T-helper 1 cell (primary cell): ENCODE measurements at regions not wholly inside any gene's neighbourhood (a gene's known extent, or its start where the extent isn't known, plus 50 kb on each side); places are given as distances from the start of the nearest gene placed in this dataset.
"Not testable (repeated sequence)": the region's sequence is repeated elsewhere in the genome, so short reads cannot be mapped to it uniquely, and the experiment has no call there.

Experiments
- DNase-seq, 5 donors: peaks; one replicate each; pipeline ENCODE4 v3.0.0-alpha.2; 2012 to 2020

DNA sequence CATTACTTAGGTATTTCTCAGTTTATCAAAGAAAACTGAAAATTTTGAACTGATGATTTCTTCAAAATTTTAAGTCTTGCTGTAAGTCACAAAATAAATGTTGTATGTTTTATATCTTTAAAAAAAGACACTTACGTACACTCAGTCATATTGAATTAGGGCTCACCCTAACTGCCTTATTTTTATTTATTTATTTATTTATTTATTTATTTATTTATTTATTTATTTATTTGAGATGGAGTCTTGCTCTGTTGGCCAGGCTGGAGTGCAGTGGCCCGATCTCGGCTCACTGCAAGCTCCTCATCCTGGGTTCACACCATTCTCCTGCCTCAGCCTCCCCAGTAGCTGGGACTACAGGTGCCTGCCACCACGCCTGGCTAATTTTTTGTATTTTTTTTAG, 881.9 kb downstream of the TTLL7 start:
- DNase-seq = not testable (repeated sequence)

DNA sequence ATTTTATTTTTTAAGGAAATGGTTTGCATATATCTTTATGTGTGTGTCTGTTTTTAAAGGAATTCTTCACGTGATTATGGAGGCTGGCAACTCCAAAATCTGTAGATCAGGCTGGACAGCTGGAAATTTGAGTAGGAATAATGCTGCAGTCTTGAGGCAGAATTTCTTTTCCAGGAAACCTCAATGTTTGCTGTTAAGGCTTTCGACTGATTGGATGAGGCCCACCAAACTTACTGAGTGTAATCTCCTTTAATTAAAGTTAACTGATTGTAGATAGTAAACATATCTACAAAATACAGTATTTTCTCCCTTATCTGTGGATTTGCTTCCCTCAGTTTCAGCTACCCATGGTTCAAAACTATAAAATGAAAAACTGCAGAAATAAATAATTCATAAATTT, 883.1 kb downstream of the TTLL7 start:
- no peak for DNase-seq

DNA sequence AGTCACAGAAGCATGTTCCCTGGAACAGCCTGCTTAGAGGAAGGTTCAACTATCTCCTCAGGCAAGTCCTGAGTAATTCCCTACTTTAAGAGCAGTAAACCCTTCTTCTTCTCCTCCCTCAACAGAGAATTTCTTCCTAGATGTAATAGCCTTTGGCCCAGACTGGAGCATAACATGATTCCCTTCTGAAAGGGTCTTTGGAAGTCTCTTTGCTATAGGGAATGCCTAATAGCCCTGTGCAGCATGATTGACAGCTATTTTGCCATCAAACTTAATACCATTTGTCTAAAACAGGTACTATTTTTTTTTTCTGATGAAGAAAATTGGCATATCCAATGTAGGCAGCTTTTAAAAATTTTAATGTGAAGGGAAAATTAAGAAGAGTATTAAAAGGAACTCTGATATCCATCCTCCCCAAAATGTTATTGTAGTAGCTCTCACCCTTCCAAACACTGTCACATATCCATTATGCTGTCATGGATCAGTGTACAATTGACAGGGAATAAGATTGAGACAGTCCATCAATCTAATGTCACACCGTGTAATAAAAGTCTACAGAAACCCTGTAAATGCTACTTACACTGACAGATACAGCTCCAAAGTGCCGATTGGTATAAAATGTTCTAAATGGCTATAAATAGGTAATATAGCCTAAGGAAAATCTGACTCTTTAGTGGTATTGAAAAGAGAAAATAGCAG, 884.6 kb downstream of the TTLL7 start:
- no peak for DNase-seq

DNA sequence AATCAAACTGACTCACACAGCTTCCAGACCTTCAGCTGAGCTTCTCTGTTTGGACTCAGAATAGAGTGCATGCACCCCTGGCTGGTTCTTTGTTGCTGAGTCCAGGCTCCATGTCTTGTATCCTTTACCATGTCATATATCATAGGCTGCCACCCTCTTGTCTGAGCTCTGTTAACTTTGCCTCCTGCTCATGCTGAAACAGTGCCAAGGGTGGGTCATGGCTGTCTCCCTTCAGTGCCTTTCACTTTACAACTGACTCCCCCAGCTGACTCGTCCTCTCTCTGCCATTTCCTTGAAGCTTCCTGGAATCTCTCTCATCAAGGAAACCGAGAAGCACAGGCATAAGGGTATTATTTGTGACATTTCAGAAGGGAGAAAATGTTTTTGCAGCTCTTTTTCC, 885.3 kb downstream of the TTLL7 start:
- no peak for DNase-seq

DNA sequence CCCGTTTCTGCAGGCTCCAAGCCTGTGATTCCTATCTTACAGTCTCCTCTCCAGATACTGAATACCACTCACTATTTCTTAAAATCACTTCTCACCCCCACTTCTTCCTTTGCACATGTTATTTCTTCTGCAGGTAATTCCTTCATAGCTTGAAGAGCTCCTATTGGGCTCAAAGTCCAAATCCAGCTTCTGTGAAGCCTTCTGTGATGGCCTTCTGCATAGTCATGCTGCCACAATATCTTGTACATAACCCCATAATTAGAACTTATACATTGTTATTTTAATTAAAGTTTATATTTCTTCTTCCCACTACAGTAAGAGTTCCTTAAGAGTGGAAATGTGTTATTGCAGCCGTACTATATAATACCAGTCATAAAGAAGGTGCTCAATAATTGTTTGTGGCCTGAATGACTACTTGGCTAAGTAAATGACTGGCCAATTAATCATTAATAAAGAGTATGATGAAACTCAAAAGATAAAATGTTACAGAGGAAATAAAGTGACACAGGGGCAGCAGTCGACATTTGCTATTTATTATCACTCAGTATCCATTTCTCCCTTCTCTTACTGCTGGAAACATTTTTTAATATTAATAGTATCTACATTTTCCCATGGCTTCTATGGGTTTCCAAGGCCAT, 886.6 kb downstream of the TTLL7 start:
- DNase-seq = no peak

DNA sequence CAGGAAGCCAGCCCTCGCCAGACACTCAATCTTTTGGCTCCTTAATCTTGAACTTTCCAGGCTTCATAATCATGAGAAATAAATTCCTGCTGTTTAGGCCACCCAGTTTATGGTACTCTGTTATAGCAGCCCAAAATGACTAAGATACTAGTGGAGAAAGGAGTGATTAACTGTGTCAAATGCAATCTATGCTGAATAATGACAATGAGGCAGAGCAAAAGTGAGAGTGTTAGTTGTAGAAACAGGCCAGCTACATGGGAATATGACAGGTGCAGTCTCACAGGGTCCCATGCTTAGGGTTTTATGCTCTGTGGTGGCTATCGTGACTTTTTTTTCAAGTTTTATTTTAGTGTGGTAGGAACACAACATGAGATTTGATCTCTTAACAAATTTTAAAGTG, 888.8 kb downstream of the TTLL7 start:
- DNase-seq = no peak

DNA sequence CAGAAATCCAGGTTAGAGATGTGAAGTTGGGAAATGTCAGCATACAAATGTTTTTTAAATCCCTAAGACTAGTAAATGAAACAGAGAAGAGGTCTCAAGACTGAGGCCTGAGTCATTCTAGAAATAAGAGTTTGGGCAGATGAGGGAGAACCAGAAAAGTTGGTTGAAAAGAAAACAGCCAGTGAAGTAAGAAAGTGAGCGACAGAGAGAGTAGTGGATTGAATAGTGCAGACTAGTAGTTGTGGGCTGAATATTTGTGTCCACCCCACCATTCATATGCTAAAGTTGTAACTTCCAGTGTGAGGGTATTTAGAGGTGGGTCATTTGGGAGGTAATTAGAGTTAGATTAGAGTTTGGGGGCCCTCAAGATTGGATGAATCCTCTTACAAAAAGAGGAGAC, 889.2 kb downstream of the TTLL7 start:
- DNase-seq = no peak

DNA sequence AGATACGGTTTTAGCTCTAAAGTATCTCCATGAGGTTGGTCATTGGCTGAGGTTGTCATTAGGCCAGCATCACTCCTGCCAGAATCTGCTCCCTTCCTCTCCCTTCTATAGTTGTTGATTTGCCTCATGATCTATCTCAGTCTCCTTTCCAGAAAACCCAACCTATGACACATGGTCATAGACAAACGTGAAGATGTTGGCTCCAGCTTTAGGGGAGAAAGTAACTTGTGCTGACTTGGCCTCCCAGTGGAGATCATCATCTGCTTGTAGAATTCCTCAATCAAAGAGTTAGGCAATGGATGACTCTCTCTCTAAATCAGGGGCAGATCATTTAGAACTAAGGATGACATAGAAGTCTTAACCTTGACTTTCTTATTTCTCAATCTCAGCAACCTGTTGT, 894.4 kb downstream of the TTLL7 start:
- no peak for DNase-seq

DNA sequence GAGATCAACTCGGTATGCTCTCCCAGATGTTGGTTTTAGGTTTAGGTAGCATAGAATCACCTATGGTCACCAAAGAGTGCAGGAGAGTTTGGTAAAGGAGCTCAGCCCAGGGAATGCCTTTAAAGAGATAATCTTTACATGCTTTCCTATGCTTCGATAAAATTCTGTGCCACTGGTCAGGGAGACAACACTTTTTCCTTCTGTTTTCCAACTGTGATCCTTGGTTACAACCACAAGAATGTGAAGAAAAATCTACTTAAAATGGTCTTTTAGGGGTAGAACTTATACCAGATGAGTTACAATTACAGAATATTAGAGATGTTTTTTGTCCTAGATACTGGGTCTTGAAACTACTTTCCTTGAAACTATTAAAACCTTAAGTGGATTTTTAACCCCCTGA, 895.6 kb downstream of the TTLL7 start:
- DNase-seq = no peak

DNA sequence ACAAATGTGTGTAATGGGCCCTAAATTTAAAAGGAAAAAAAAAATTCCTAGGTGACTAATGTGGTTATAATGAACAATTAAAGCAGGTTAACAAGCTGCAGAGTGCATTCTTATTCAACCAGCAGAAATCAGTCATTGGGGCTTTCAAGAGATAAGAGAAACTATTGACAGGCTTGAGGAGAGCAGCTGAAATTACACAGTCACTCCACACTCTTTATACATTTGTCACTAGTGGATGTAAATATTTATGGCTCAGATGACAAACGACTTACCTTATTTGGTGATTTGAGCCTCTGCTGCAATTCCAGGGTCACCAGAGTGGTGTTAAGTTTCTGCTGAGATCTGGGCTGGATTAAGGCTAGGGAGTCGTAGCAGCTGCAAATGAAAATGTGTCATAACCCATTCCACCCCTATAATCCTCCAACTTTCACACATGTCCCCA, 896.3 kb downstream of the TTLL7 start:
- no peak for DNase-seq

DNA sequence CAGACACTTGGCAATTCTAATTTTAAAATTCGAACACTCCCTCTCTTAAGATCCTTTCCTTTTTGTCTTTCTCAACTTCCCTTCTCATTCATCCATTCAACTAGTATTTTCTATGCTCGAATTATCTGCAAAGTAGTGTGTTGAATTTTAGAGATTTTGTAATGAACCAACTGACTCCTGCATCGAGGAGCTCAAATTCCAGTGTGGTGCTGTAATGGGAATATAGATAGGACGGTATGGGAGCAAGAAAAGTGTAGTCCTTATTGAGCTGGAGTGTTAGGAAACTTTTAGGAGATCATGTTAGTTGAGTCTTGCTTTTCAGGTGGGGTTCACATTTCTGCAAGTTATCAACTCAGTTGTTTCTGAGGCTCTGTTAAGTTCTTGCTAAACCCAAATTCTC, 897.5 kb downstream of the TTLL7 start:
- no peak for DNase-seq

DNA sequence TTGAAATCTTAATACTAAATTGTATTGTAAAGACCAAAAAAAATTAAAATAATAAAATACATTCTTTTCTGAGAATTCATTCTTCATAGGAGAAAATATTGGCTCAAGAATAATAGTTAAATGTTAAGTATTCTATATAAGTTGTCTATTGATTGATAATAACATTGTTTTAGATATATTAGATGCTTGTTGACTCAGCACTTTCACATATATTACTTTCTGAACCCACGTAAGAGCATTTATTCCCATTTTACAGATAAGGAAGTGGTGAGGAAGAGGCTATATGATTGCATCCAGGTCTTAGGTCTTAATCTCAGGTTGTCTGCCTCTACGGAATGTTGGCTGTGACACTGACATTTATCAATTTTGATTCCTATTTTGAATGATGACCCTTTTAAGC, 898.8 kb downstream of the TTLL7 start:
- no peak for DNase-seq

DNA sequence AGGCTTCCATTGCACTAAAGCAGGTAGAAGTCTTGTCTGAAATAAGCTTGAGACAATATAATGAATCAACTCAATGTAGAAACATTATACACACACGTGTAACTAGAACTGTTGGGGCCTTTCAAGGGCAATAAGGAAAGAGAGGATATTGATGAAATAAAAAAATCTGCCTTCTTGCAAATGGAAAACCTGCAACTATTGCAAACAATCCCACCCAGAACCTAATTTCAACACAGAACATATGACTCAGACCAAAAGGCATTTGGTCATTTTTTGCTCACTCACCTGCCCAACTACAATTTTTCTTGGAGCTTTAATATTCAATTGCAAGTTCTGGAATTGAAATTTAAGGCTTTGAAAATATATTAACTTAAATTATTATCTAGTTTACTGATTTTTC, 900.1 kb downstream of the TTLL7 start:
- DNase-seq = no peak

DNA sequence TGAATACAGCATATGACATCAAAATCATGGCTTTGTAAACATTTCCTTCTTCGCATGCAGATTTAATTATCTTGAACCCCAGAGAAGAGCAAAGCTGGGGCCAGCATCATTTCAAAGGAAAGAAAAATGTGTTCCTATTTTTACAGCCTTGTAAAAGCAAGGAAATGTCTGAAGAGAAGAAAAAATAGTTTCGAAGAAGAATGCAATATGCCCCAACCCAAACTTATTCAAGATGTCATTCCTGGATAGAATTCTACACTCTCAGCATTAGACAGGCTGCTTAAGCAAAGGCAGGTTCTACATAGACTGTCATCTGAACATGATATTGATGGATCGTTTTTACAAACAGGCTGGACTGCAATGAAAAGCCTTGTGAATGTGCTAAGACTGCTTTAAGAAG, 900.8 kb downstream of the TTLL7 start:
- DNase-seq = no peak

DNA sequence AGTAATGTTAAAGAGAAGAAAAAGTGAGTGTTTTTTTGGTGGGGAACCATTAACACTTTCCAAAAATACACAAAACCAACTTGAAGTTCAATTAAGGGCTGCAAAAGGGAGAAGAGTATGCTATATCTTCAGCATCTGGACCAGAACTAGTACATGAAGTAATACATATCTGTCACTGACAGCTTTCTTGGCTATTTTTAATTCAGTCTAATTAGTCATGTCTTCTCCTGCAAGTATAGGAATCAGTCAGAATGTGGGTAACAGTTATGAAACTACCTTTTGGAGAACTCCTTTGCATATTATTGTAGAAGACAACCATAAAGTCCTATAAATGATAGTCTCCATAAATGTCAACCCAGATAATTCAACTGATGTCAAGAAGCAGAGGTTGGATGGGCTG, 901.2 kb downstream of the TTLL7 start:
- DNase-seq = no peak

DNA sequence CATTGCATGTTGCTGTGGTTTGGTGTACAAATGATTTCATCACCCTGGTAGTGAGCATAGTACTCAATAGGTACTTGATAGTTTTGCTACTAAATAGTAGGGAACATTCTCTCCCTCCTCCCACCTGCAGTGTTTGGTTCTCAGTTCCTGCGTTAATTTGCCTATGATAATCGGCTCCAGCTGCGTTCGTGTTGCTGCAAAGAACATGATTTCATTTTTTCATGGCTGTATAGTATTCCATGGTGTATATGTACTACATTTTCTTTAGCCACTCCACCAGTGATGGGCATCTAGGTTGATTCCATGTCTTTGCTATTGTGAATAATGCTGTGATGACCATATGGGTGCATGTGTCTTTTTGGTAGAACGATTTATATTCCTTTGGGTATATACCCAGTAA, 903.4 kb downstream of the TTLL7 start:
- DNase-seq = no peak

DNA sequence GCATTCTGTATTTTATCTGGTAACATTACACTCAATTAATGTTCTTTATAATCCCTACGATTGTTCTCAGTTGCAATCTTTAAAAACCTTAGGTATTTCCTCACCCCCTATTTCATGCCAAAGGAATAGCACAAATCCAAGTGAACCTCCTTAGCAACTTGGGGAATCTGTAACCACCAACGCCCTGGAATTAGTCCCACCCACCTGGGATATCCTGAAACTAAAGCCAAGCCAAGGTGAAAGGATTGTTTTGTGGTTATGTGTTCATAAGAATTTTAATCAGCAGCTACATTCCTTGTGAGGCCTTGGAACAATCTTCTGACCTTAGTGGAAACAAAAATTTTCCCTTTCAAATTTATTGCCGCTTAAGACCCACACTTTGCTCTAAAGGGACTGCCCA, 908.7 kb downstream of the TTLL7 start:
- DNase-seq = no peak

DNA sequence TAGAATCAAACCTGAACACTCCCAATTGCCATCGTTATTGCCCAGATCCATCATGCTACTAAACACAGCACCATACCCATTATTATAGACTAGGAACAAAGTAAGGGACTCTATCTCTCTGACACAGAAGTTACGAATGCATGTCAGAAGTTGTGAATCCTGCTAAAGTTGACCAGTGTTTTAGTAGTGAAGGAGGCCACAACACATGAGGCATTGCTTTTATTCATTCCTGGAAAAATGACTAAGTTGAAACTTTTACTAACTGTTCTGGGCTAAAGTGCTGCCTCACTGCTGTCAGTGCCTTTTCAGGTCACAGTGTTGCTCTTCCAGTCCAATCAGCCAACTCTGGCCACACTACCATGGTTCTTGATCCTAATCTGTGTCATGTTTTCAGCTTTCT, 911.1 kb downstream of the TTLL7 start:
- no peak for DNase-seq

DNA sequence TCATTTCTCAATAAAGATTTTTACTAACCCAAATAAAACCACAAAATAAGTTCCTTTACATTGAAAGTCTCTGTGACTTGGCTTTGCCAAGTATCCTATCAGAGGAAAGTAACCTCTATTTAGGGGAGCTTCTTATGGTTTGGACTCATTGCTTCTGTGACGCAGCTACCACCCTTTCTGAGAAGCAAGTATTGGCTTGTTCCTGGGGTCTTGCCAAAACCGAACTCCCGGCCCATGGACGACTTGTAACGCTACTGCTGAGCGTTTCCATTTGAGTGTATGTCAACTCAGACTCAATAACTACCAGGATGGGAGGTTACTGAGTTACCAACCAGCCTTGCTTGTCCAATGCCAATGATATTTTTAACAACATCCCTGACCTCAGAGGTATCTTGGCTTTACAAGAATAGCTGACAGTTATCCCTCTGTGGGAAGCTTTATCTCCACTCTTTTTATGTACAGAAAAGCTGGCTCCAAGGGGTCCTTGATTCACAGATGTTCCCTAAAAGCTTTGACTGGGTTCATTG, 911.9 kb downstream of the TTLL7 start:
- no peak for DNase-seq

DNA sequence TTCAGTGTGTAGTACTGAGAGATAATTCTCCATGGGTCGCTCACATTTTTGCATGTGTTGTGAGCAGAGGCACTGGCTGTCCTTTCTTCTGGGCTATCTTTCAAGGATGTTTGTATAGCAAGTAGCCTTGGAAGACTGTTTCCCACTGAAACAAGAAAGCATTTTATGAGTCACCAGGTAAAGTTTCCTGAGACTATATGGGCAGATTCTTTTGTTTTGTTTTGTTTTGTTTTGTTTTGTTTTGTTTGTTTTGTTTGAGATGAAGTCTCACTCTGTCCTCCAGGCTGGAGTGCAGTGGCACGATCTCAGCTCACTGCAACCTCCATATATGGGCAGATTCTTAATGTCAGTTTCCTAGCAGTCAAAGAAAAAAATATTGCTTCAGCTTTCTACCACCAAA, 912.6 kb downstream of the TTLL7 start:
- no peak for DNase-seq

DNA sequence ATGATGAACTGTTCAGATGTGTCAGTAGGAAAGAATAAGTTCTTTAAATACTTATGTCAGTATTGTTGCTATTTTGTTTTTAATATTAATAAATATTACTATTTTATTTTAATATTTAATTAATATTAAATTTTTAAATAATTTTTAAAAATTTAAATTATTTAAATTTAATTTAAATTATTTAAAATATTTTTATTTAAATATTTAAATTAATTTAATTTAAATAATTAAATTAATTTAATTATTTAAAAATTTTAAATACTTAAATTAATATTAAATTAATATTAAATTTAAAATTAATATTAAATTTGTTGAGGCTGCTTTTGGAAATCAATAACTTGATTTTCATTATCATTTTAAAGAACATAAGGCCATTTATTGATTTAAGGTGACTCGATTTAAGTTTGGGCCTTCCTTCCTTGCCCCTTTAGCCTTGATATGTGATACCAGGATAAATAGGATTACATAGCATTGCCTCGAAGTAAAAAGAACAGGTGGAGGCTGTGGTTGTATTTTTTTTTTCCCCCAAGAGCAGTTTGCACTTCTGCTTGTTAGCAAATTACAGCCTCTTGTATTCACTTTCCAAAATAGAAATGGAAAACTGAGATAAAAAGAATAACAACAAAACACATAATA, 915.2 kb downstream of the TTLL7 start:
- no peak for DNase-seq

DNA sequence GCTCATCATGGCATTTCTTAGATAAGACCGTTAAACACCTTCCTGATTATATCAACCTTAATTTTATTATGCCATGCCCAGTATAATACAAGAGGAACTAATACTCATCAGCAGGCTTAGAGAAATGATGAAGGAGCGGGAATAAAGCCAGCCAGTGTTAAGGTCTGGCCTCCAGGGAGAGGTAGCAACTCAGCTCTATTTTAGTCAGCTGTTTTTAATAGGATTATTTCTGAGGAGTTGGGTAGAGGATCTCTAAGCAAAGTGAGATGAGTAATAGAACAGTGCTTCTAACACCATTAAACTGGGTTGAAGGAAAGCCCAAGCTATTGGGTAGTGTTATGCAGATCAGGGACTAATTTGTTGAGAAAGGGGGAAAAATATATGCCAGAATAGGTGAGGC, 921.5 kb downstream of the TTLL7 start:
- DNase-seq = no peak

DNA sequence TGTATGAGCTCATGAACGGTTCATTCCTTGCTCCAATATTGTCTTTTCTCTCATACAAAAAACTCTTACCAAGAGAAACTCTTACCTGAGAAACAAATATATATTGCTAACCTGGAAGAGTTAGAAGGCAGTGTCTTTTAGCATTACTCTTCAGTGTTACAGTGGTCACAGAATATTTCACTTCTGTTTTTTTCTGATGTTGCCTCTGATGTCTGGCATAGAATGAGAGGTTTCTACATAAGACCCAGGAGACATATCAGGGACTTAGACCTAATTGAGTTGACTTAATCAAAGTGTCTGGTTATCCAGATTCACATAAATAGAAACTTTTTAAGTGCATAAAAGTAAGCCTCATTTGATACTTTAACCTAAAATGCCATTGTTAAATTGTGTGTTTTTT, 923.8 kb downstream of the TTLL7 start:
- DNase-seq = no peak

DNA sequence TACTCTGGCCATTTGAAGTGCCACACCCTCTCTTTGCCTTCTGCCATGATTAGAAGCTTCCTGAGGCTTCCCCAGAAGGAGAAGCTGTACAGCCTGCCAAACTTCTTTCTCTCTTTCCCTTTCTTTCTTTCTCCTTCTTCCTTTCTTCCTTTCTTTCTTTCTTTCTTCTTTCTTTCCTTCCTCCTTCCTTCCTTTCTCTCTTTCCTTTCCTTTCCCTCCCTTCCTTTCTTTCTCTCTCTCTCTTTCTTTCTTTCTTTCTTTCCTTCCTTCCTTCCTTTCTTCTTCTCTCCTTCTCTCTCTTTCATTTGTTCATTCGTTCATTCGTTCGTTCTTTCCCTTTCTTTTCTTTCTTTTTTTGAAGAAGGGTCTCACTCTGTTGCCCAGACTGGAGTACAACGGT, 931.0 kb downstream of the TTLL7 start:
- DNase-seq = no peak
